K562 (cell line): ENCODE measurements at regions not wholly inside any gene's neighbourhood (a gene's known extent, or its start where the extent isn't known, plus 50 kb on each side); places are given as distances from the start of the nearest gene placed in this dataset.

Experiments used
- ATAC-seq: fragments of 200-7000 bp; cut with Tn5 transposase; 3 replicates; pipeline ENCODE4 v1.9.1; 2020; ENCODE audit warnings: moderate library complexity
- BruUV-seq: library from RNA; stranded (reverse); fragments of 400-500 nt; replicated peaks from 2 replicates; lab custom pipeline; 2021; lab: Mats Ljungman, UMichigan
- CTCF ChIA-PET: fragments of 300-600 bp; formaldehyde crosslinking; extraction: SDS; loops from one replicate; lab custom pipeline; 2021; ENCODE audit warnings: low intra/inter-chr PET ratio; lab: Yijun Ruan, JAX
- POLR2A ChIA-PET: fragments of 300-600, 350-650 bp; sonication (Branson Sonifier 250); formaldehyde crosslinking; extraction: SDS; loops from one replicate; lab custom pipeline; 2021; ENCODE audit warnings: antibody characterized with exemption, inconsistent platforms; lab: Yijun Ruan, JAX
- DNase-seq, 4 experiments: peaks; one replicate each; pipeline versions ENCODE4 v3.0.0 to v3.0.0-alpha.2; 2011 to 2018; ENCODE audit warnings: low spot score in 3 of 4, mixed read lengths in 3 of 4; ENCODE audit errors: extremely low read depth in 1 of 4
- FAIRE-seq: peaks from 2 replicates; lab custom pipeline; 2011; peaks lifted over from hg19 to GRCh38; lab: Jason Lieb, UNC
- H2AFZ ChIP-seq: 2 replicates; pipeline ENCODE4 v1.6.0; 2011; ENCODE audit warnings: low read depth, low read length, control low read depth, inconsistent platforms
- H3K27ac ChIP-seq: fragments of 200-600 bp; 3 replicates; pipeline ENCODE4 v1.8.0; 2011; ENCODE audit warnings: low read depth, mild to moderate bottlenecking, control low read depth, inconsistent platforms, low read length, moderate library complexity, mixed read lengths; ENCODE audit errors: extremely low read depth
- H3K27me3 ChIP-seq, 2 experiments: fragments of 300-600 bp in 1 of 2; 2 replicates in 1 of 2; 3 replicates in 1 of 2; pipeline versions ENCODE4 v1.6.0 to v1.8.0; 2011; ENCODE audit warnings: inconsistent platforms in 2 of 2, low read length in 2 of 2, mild to moderate bottlenecking in 1 of 2, mixed read lengths in 1 of 2, moderate library complexity in 1 of 2; ENCODE audit not compliant: control insufficient read depth in 2 of 2, insufficient read depth in 2 of 2
- H3K36me3 ChIP-seq: fragments of 300-600 bp; 3 replicates; pipeline ENCODE4 v1.8.0; 2011; ENCODE audit warnings: mild to moderate bottlenecking, low read length, inconsistent platforms; ENCODE audit not compliant: control insufficient read depth, insufficient read depth
- H3K4me1 ChIP-seq, 2 experiments: fragments of 200-600 bp in 1 of 2; replicated peaks in 1 of 2; 2 replicates in 1 of 2; 3 replicates in 1 of 2; pipeline versions ENCODE4 v1.5.1 to v1.8.0; 2011; ENCODE audit warnings: inconsistent platforms in 2 of 2, low read length in 2 of 2, mild to moderate bottlenecking in 1 of 2, mixed read lengths in 1 of 2, moderate library complexity in 1 of 2; ENCODE audit not compliant: control insufficient read depth in 2 of 2, insufficient read depth in 2 of 2
- H3K4me2 ChIP-seq: 2 replicates; pipeline ENCODE4 v1.6.1; 2011; ENCODE audit warnings: low read length, control low read depth, inconsistent platforms, mixed read lengths; ENCODE audit not compliant: insufficient read depth
- H3K4me3 ChIP-seq: fragments of 200-600 bp; sonication (generic), shearing (Covaris generic); 2 replicates; pipeline ENCODE4 v1.5.1; 2016; ENCODE audit warnings: control low read depth, inconsistent platforms
- H3K79me2 ChIP-seq: fragments of 200-600 bp; 3 replicates; pipeline ENCODE4 v1.8.0; 2011; ENCODE audit warnings: low read length, inconsistent platforms; ENCODE audit not compliant: control insufficient read depth, insufficient read depth
- H3K9ac ChIP-seq, 2 experiments: 2 replicates each; pipeline versions ENCODE4 v1.6.0 to v1.6.1; 2011; ENCODE audit warnings: low read depth in 2 of 2, low read length in 2 of 2, control low read depth in 1 of 2, inconsistent platforms in 1 of 2, mild to moderate bottlenecking in 1 of 2, mixed read lengths in 1 of 2; ENCODE audit not compliant: insufficient read depth in 1 of 2
- H3K9me1 ChIP-seq: one replicate; pipeline ENCODE4 v1.6.0; 2011; ENCODE audit warnings: inconsistent platforms, mild to moderate bottlenecking, low read length, moderate library complexity; ENCODE audit not compliant: control insufficient read depth, insufficient read depth
- H3K9me3 ChIP-seq: replicated peaks from 2 replicates; pipeline ENCODE4 v1.5.1; 2011; ENCODE audit warnings: low read depth, low read length, inconsistent platforms; ENCODE audit not compliant: control insufficient read depth, insufficient read depth
- H4K20me1 ChIP-seq: replicated peaks from 2 replicates; pipeline ENCODE4 v1.6.1; 2011; ENCODE audit warnings: low read length, inconsistent platforms, mixed read lengths; ENCODE audit not compliant: control insufficient read depth, insufficient read depth
- BRF1 ChIP-seq: IDR thresholded peaks from 3 replicates; pipeline ENCODE4 v1.6.1; 2011; ENCODE audit warnings: borderline replicate concordance, mild to moderate bottlenecking; ENCODE audit not compliant: insufficient read length; ENCODE audit errors: extremely low read depth
- C11orf30 ChIP-seq: fragments of 450-650 bp; IDR thresholded peaks from 2 replicates; pipeline ENCODE4 v1.6.1; 2016; ENCODE audit warnings: low read depth, mild to moderate bottlenecking
- CTBP1 ChIP-seq: fragments of 450-650 bp; IDR thresholded peaks from 2 replicates; pipeline ENCODE4 v1.6.1; 2016; ENCODE audit warnings: borderline replicate concordance
- EP300 ChIP-seq: IDR thresholded peaks from 2 replicates; pipeline ENCODE4 v1.6.1; 2012; ENCODE audit warnings: low read length, improper control_type of control experiment
- MAFG ChIP-seq: fragments of 450-650 bp; conservative IDR thresholded peaks from 2 replicates; pipeline ENCODE4 v1.6.1; 2016; ENCODE audit warnings: missing genetic modification characterization, missing compliant biosample characterization
- MTA2 ChIP-seq: fragments of 450-650 bp; IDR thresholded peaks from 2 replicates; pipeline ENCODE4 v1.6.1; 2016; ENCODE audit warnings: low read depth
- NCOA6 ChIP-seq: fragments of 450-650 bp; IDR thresholded peaks from 2 replicates; pipeline ENCODE4 v1.6.1; 2017; ENCODE audit warnings: mild to moderate bottlenecking
- NFE2L1 ChIP-seq: fragments of 450-650 bp; IDR thresholded peaks from 2 replicates; pipeline ENCODE4 v1.6.1; 2016; ENCODE audit warnings: missing genetic modification characterization, low read depth, mild to moderate bottlenecking, missing compliant biosample characterization, moderate library complexity, borderline replicate concordance
- RB1 ChIP-seq: fragments of 450-650 bp; IDR thresholded peaks from 2 replicates; pipeline ENCODE4 v1.6.1; 2017; ENCODE audit warnings: low read depth, mild to moderate bottlenecking
- RBM25 ChIP-seq: fragments of 200-400 bp; formaldehyde crosslinking; IDR thresholded peaks from 2 replicates; pipeline ENCODE4 v1.6.1; 2018; ENCODE audit warnings: low read length, low read depth, moderate library complexity; ENCODE audit not compliant: severe bottlenecking
- SIX5 ChIP-seq, 2 experiments: IDR thresholded peaks; 2 replicates each; pipeline ENCODE4 v1.6.1; 2011; ENCODE audit warnings: low read length in 2 of 2, borderline replicate concordance in 1 of 2, low read depth in 1 of 2, mild to moderate bottlenecking in 1 of 2, moderate library complexity in 1 of 2; ENCODE audit not compliant: insufficient read depth in 1 of 2
- SMAD1 ChIP-seq: fragments of 150-350 bp; IDR thresholded peaks from 2 replicates; pipeline ENCODE4 v1.6.1; 2014; ENCODE audit warnings: low read length, low read depth; ENCODE audit not compliant: partially characterized antibody
- SRSF3 ChIP-seq: fragments of 200-400 bp; formaldehyde crosslinking; IDR thresholded peaks from 2 replicates; pipeline ENCODE4 v1.6.1; 2016; ENCODE audit warnings: mild to moderate bottlenecking, low read length, moderate library complexity; ENCODE audit not compliant: insufficient read depth
- TBL1XR1 ChIP-seq, 2 experiments: IDR thresholded peaks; 2 replicates each; pipeline ENCODE4 v1.6.1; 2012; ENCODE audit warnings: improper control_type of control experiment in 2 of 2, low read length in 2 of 2, mild to moderate bottlenecking in 1 of 2
- TCF3 ChIP-seq: sonication (generic); formaldehyde crosslinking; IDR thresholded peaks from 2 replicates; pipeline ENCODE4 v1.4.0; 2020; ENCODE audit warnings: mild to moderate bottlenecking, missing genetic modification reagents
- THRAP3 ChIP-seq: fragments of 450-650 bp; IDR thresholded peaks from 2 replicates; pipeline ENCODE4 v1.6.1; 2016; ENCODE audit warnings: mild to moderate bottlenecking, inconsistent platforms, borderline replicate concordance
- ZBTB17 ChIP-seq: fragments of 450-650 bp; formaldehyde crosslinking; IDR thresholded peaks from 2 replicates; pipeline ENCODE4 v1.4.0; 2020; ENCODE audit warnings: mild to moderate bottlenecking
- ZNF165 ChIP-seq: fragments of 250-450 bp; sonication (Bioruptor Pico); IDR thresholded peaks from 2 replicates; pipeline ENCODE4 v1.4.0; 2020; ENCODE audit warnings: borderline replicate concordance
- ZNF354B ChIP-seq: fragments of 250-450 bp; sonication (Bioruptor Pico); IDR thresholded peaks from 2 replicates; pipeline ENCODE4 v1.4.0; 2020
- WGBS: fragments of 100-300 bp; shearing (Covaris generic); methylation state at CpG from one replicate; pipeline ENCODE4 v1.1.6; 2016; ENCODE audit warnings: low coverage, mixed read lengths; ENCODE audit not compliant: insufficient coverage; ENCODE audit errors: missing lambda C conversion rate; 5-methylcytosine and 5-hydroxymethylcytosine counted together
- in situ Hi-C: fragments of 300-500 bp; cut with MboI; formaldehyde crosslinking; loops from 4 replicates; pipeline ENCODE4 v1.15.0; 2018; ENCODE audit warnings: inconsistent platforms, mixed read lengths
- intact Hi-C: fragments of 100-400 bp; cut with micrococcal nuclease; formaldehyde crosslinking; loops from 2 replicates; pipeline ENCODE4 v1.14.2; 2022
- TF ChIP-seq, protein P1 (sequence below), 2 experiments: fragments of 150-350 bp in 1 of 2; IDR thresholded peaks; 2 replicates each; pipeline ENCODE4 v1.6.1; 2012 to 2016; ENCODE audit warnings: low read depth in 2 of 2, low read length in 2 of 2, mild to moderate bottlenecking in 1 of 2, moderate library complexity in 1 of 2

DNA sequence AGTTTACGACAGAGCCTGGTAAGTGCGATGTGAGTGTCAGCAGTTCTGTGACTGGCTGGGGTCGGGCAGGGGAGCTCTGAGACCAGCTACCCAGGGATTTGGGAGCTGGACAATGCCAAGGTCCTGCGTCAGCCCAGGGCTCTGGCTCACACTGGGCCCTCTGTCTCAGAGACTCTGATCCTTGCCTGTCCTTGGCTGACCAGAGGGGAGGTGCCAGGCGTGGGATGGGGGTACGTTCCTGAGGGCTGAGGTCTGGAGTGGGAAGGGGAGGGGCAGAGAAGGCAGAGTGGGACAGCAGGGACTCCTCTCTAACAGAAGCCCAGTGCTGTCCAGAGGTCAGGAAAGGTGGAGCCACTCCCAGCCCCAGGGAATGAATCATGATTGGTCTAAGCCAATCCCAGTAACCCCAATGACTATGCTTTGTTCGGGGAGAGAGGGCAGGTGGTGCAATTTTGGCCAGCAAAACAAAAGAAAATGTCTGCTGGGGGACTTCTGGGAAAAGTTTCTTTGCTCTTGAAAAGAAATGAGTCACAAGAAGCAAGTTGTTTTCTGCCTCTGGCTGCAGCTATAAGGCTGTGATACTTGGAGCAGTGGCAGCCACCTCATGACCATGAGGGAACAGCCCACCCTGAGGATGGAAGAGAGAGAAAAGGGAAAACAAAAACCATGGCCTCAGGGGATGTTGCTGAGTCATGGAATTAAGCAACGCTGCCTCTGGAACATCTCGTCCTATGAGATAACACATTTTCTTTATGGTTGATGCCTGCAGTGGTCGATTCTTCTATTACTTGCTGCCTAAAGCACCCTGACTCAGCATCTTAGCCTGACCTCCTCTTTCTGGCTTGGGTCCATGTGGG, 108.3 kb downstream of the CHST1 start:
- intact Hi-C loops (loop anchor here (10.0 kb wide), 1 partner anchor 98 kb away; no protein-coding TSS in a partner anchor), in situ Hi-C loops (no loop called here)
- 10% methylated on average over 8 of the region's 10 CpGs for WGBS
- Histone ChIP-seq H3K79me2 (no peaks in the 10 kb centered on the region), H3K9ac (peak overlapping the region in 1 of 2 experiments; percentile 70; a peak in 1 of 4 replicates), H3K4me2 (no peak overlapping the region; the same call in 1 of the 2 replicates), H3K36me3 (no peaks in the 10 kb centered on the region), H3K9me1 (no peaks in the 10 kb centered on the region), H3K4me1 (peaks cover 3 to 7% of the 10 kb centered on the region in 2 experiments; a peak in 3 of 5 replicates), H4K20me1 (no peaks in the 10 kb centered on the region), H2AFZ (no peak overlapping the region), H3K9me3 (no peaks in the 10 kb centered on the region), H3K27me3 (peaks cover 0 to 13% of the 10 kb centered on the region in 2 experiments; a peak in 3 of 5 replicates), H3K4me3 (no peak overlapping the region), H3K27ac (no peak overlapping the region)
- no peak for FAIRE-seq
- ATAC-seq: peak; percentile 75
- ChIA-PET POLR2A (interaction anchor here (0.5 kb wide), 1 partner anchor 43 kb away, joined by 3 read pairs; no protein-coding TSS in a partner anchor), CTCF (no interaction called here)
- BruUV-seq: no TSS peak
- DNase-seq: peak; percentile 20 to 37 (median 28)
- TF ChIP-seq CTBP1: 0 out of 2 replicates have a peak, but pooled peaks have one; percentile 59
- no peak for TF ChIP-seq THRAP3
- TF ChIP-seq, protein P1, sequence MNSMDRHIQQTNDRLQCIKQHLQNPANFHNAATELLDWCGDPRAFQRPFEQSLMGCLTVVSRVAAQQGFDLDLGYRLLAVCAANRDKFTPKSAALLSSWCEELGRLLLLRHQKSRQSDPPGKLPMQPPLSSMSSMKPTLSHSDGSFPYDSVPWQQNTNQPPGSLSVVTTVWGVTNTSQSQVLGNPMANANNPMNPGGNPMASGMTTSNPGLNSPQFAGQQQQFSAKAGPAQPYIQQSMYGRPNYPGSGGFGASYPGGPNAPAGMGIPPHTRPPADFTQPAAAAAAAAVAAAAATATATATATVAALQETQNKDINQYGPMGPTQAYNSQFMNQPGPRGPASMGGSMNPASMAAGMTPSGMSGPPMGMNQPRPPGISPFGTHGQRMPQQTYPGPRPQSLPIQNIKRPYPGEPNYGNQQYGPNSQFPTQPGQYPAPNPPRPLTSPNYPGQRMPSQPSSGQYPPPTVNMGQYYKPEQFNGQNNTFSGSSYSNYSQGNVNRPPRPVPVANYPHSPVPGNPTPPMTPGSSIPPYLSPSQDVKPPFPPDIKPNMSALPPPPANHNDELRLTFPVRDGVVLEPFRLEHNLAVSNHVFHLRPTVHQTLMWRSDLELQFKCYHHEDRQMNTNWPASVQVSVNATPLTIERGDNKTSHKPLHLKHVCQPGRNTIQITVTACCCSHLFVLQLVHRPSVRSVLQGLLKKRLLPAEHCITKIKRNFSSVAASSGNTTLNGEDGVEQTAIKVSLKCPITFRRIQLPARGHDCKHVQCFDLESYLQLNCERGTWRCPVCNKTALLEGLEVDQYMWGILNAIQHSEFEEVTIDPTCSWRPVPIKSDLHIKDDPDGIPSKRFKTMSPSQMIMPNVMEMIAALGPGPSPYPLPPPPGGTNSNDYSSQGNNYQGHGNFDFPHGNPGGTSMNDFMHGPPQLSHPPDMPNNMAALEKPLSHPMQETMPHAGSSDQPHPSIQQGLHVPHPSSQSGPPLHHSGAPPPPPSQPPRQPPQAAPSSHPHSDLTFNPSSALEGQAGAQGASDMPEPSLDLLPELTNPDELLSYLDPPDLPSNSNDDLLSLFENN (IDR thresholded peaks at IDR 0.05; ENCODE audit: low read depth in 2 of 2, low read length in 2 of 2): no peak
- no peak for TF ChIP-seq NCOA6
- no peak for TF ChIP-seq ZBTB17 (CRISPR knock-in tag)
- TF ChIP-seq TCF3 (CRISPR knock-in tag): peak; percentile 26; the same call in 1 of the 2 replicates
- TF ChIP-seq SIX5 (IDR thresholded peaks at IDR 0.05; ENCODE audit: borderline replicate concordance in 1 of 2, insufficient read depth in 1 of 2, low read depth in 1 of 2, low read length in 2 of 2): no peak
- TF ChIP-seq ZNF354B (CRISPR knock-in tag): no peak
- TF ChIP-seq C11orf30: peak; percentile 98
- no peak for TF ChIP-seq BRF1
- peak; percentile 79 for TF ChIP-seq NFE2L1 (tag)
- TF ChIP-seq RB1: no peak
- no peak for TF ChIP-seq SRSF3
- TF ChIP-seq EP300: peak; percentile 35
- TF ChIP-seq SMAD1: no peak
- no peak for TF ChIP-seq TBL1XR1 (IDR thresholded peaks at IDR 0.05; ENCODE audit: low read length in 2 of 2)
- TF ChIP-seq ZNF165: no peak
- peak; percentile 43 for TF ChIP-seq RBM25
- no peak for TF ChIP-seq MTA2
- peak; percentile 99 for TF ChIP-seq MAFG (tag)
